ENCODE measurements at regions not wholly inside any gene's neighbourhood (a gene's known extent, or its start where the extent isn't known, plus 50 kb on each side); places are given as distances from the start of the nearest gene placed in this dataset.

- no peaks in the 10 kb centered on the region for H3K36me3 ChIP-seq
- no peak overlapping the region for H3K9ac ChIP-seq
Measured at GRCh38 chr18:69208545-69208944, 192.1 kb upstream of the DOK6 start.

GRCh38 chr18:69209761-69210160 is 190.9 kb upstream of the DOK6 start:
- no peak for TF ChIP-seq Cebpa-rat (IDR thresholded peaks at IDR 0.05)
- no peak overlapping the region for H3K4me2 ChIP-seq
- H3K4me1 ChIP-seq: 0 out of 20 replicates have a peak, but pooled peaks cover 0 to 3% (median 0%) of the 10 kb centered on the region in 10 experiments
- no peak overlapping the region for H3K27ac ChIP-seq
- H3K9me3 ChIP-seq (replicated peaks in 1 of 11): no peaks in the 10 kb centered on the region
- H3K27me3 ChIP-seq: no peaks in the 10 kb centered on the region
- no peak overlapping the region for H3K9ac ChIP-seq
- H3K4me3 ChIP-seq: no peak overlapping the region
- H4K20me1 ChIP-seq: no peaks in the 10 kb centered on the region
- no peaks in the 10 kb centered on the region for H3K36me3 ChIP-seq

More at GRCh38 chr18:69208545-69208944, 192.1 kb upstream of the DOK6 start:
- no peak for TF ChIP-seq Cebpa-rat (IDR thresholded peaks at IDR 0.05)
- Histone ChIP-seq H3K4me3 (no peak overlapping the region), H3K27ac (no peak overlapping the region), H3K4me1 (0 out of 20 replicates have a peak, but pooled peaks cover 0 to 3% (median 0%) of the 10 kb centered on the region in 10 experiments), H3K4me2 (no peak overlapping the region), H4K20me1 (no peaks in the 10 kb centered on the region), H3K9me3 (replicated peaks in 1 of 11) (no peaks in the 10 kb centered on the region), H3K27me3 (no peaks in the 10 kb centered on the region)

GRCh38 chr18:69213842-69214241 is 186.8 kb upstream of the DOK6 start:
- no peak overlapping the region for H3K4me2 ChIP-seq
- no peaks in the 10 kb centered on the region for H3K36me3 ChIP-seq
- TF ChIP-seq Cebpa-rat (IDR thresholded peaks at IDR 0.05): no peak
- no peak overlapping the region for H3K27ac ChIP-seq
- no peak overlapping the region for H3K9ac ChIP-seq
- 0 out of 20 replicates have a peak, but pooled peaks cover 0 to 3% (median 0%) of the 10 kb centered on the region in 10 experiments for H3K4me1 ChIP-seq
- no peaks in the 10 kb centered on the region for H4K20me1 ChIP-seq
- H3K27me3 ChIP-seq: no peaks in the 10 kb centered on the region
- H3K9me3 ChIP-seq (replicated peaks in 1 of 11): no peaks in the 10 kb centered on the region
- no peak overlapping the region for H3K4me3 ChIP-seq

GRCh38 chr18:69215161-69215560 is 185.5 kb upstream of the DOK6 start:
- H3K4me2 ChIP-seq: no peak overlapping the region
- H3K27ac ChIP-seq: no peak overlapping the region
- H3K4me3 ChIP-seq: no peak overlapping the region
- H3K27me3 ChIP-seq: no peaks in the 10 kb centered on the region
- TF ChIP-seq Cebpa-rat (IDR thresholded peaks at IDR 0.05): no peak
- no peaks in the 10 kb centered on the region for H3K9me3 ChIP-seq (replicated peaks in 1 of 11)
- no peaks in the 10 kb centered on the region for H3K36me3 ChIP-seq
- no peak overlapping the region for H3K9ac ChIP-seq
- 0 out of 20 replicates have a peak, but pooled peaks cover 0 to 3% (median 0%) of the 10 kb centered on the region in 10 experiments for H3K4me1 ChIP-seq
- H4K20me1 ChIP-seq: no peaks in the 10 kb centered on the region

GRCh38 chr18:69216321-69216720 is 184.4 kb upstream of the DOK6 start:
- no peaks in the 10 kb centered on the region for H4K20me1 ChIP-seq
- TF ChIP-seq Cebpa-rat (IDR thresholded peaks at IDR 0.05): no peak
- no peaks in the 10 kb centered on the region for H3K36me3 ChIP-seq
- no peak overlapping the region for H3K4me2 ChIP-seq
- no peaks in the 10 kb centered on the region for H3K27me3 ChIP-seq
- H3K9ac ChIP-seq: no peak overlapping the region
- no peak overlapping the region for H3K27ac ChIP-seq
- H3K9me3 ChIP-seq (replicated peaks in 1 of 11): no peaks in the 10 kb centered on the region
- no peak overlapping the region for H3K4me3 ChIP-seq
- 0 out of 20 replicates have a peak, but pooled peaks cover 0 to 3% (median 0%) of the 10 kb centered on the region in 10 experiments for H3K4me1 ChIP-seq

GRCh38 chr18:69217196-69218000 is 183.3 kb upstream of the DOK6 start:
- Histone ChIP-seq H3K4me2 (no peak overlapping the region), H3K4me1 (0 out of 20 replicates have a peak, but pooled peaks cover 0 to 3% (median 0%) of the 10 kb centered on the region in 10 experiments), H3K9ac (no peak overlapping the region), H3K4me3 (no peak overlapping the region), H3K27ac (no peak overlapping the region), H4K20me1 (no peaks in the 10 kb centered on the region), H3K9me3 (replicated peaks in 1 of 11) (no peaks in the 10 kb centered on the region), H3K36me3 (no peaks in the 10 kb centered on the region), H3K27me3 (no peaks in the 10 kb centered on the region)
- no peak for TF ChIP-seq Cebpa-rat (IDR thresholded peaks at IDR 0.05)

GRCh38 chr18:69220529-69220928 is 180.2 kb upstream of the DOK6 start:
- no peak overlapping the region for H3K4me2 ChIP-seq
- no peak overlapping the region for H3K4me3 ChIP-seq

GRCh38 chr18:69222089-69222488 is 178.6 kb upstream of the DOK6 start:
- H4K20me1 ChIP-seq: no peaks in the 10 kb centered on the region
- no peak overlapping the region for H3K4me2 ChIP-seq
- H3K36me3 ChIP-seq: no peaks in the 10 kb centered on the region
- TF ChIP-seq Cebpa-rat (IDR thresholded peaks at IDR 0.05): no peak
- H3K9me3 ChIP-seq (replicated peaks in 1 of 11): no peaks in the 10 kb centered on the region
- no peak overlapping the region for H3K9ac ChIP-seq
- no peak overlapping the region for H3K27ac ChIP-seq
- no peaks in the 10 kb centered on the region for H3K27me3 ChIP-seq
- no peak overlapping the region for H3K4me3 ChIP-seq
- H3K4me1 ChIP-seq: no peaks in the 10 kb centered on the region

More at GRCh38 chr18:69220529-69220928, 180.2 kb upstream of the DOK6 start:
- H3K9me3 ChIP-seq (replicated peaks in 1 of 11): no peaks in the 10 kb centered on the region
- no peaks in the 10 kb centered on the region for H3K36me3 ChIP-seq
- no peak overlapping the region for H3K9ac ChIP-seq
- no peaks in the 10 kb centered on the region for H4K20me1 ChIP-seq
- H3K4me1 ChIP-seq: no peaks in the 10 kb centered on the region
- H3K27ac ChIP-seq: no peak overlapping the region
- no peak for TF ChIP-seq Cebpa-rat (IDR thresholded peaks at IDR 0.05)
- no peaks in the 10 kb centered on the region for H3K27me3 ChIP-seq

- no peak for TF ChIP-seq Cebpa-rat (IDR thresholded peaks at IDR 0.05)
- no peaks in the 10 kb centered on the region for H3K36me3 ChIP-seq
Measured at GRCh38 chr18:69226971-69227370, 173.7 kb upstream of the DOK6 start.

GRCh38 chr18:69230204-69230603 is 170.5 kb upstream of the DOK6 start:
- TF ChIP-seq Cebpa-rat (IDR thresholded peaks at IDR 0.05): no peak
- no peaks in the 10 kb centered on the region for H3K36me3 ChIP-seq
- no peak overlapping the region for H3K9ac ChIP-seq
- H3K4me2 ChIP-seq: no peak overlapping the region
- no peaks in the 10 kb centered on the region for H3K9me3 ChIP-seq (replicated peaks in 1 of 11)
- no peaks in the 10 kb centered on the region for H3K4me1 ChIP-seq
- no peaks in the 10 kb centered on the region for H4K20me1 ChIP-seq
- H3K4me3 ChIP-seq: no peak overlapping the region
- H3K27me3 ChIP-seq: no peaks in the 10 kb centered on the region
- no peak overlapping the region for H3K27ac ChIP-seq

More at GRCh38 chr18:69226971-69227370, 173.7 kb upstream of the DOK6 start:
- H3K4me1 ChIP-seq: no peaks in the 10 kb centered on the region
- no peak overlapping the region for H3K4me2 ChIP-seq
- H4K20me1 ChIP-seq: no peaks in the 10 kb centered on the region
- H3K9me3 ChIP-seq (replicated peaks in 1 of 11): no peaks in the 10 kb centered on the region
- no peak overlapping the region for H3K27ac ChIP-seq
- H3K27me3 ChIP-seq: no peaks in the 10 kb centered on the region
- H3K9ac ChIP-seq: no peak overlapping the region
- no peak overlapping the region for H3K4me3 ChIP-seq
